ENCODE measurements at regions not wholly inside any gene's neighbourhood (a gene's known extent, or its start where the extent isn't known, plus 50 kb on each side); places are given as distances from the start of the nearest gene placed in this dataset.
"Not testable (repeated sequence)": the region's sequence is repeated elsewhere in the genome, so short reads cannot be mapped to it uniquely, and the experiment has no call there.

DNA sequence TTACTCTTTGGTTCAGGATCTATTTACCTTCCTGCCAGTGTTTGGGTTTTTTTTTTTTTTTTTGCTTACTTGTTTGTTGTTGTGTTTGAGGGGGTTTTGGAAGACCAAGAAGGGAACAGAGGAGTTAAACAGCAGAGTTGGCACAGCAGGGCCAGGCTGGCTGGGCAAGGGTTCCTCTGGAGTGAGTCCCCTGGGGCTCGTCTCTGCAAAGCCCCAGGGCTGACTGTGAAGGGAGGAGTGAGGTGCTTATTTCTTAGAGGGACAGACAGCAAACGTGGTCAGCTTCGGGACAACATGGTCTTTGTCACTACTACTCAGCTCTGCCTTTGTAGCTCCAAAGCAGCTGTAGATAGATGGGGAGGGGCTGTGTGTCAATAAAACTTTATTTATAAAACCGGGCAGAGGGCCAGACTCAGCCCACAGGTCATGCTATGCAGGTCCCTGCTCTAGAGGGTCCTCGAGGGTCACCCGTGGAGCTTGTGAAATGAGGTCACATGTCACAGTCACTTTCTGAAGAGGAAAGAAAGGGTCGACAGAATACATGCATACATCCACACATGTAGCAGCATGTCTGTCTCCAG, 1404.7 kb downstream of the BRD1 start:
- TF ChIP-seq, protein P1, sequence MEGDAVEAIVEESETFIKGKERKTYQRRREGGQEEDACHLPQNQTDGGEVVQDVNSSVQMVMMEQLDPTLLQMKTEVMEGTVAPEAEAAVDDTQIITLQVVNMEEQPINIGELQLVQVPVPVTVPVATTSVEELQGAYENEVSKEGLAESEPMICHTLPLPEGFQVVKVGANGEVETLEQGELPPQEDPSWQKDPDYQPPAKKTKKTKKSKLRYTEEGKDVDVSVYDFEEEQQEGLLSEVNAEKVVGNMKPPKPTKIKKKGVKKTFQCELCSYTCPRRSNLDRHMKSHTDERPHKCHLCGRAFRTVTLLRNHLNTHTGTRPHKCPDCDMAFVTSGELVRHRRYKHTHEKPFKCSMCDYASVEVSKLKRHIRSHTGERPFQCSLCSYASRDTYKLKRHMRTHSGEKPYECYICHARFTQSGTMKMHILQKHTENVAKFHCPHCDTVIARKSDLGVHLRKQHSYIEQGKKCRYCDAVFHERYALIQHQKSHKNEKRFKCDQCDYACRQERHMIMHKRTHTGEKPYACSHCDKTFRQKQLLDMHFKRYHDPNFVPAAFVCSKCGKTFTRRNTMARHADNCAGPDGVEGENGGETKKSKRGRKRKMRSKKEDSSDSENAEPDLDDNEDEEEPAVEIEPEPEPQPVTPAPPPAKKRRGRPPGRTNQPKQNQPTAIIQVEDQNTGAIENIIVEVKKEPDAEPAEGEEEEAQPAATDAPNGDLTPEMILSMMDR (IDR thresholded peaks at IDR 0.05), result no peak
- Histone ChIP-seq H3K27ac (no peak overlapping the region), H3K4me3 (no peak overlapping the region)
- peak; percentile 36 for DNase-seq (ENCODE audit: low spot score)

DNA sequence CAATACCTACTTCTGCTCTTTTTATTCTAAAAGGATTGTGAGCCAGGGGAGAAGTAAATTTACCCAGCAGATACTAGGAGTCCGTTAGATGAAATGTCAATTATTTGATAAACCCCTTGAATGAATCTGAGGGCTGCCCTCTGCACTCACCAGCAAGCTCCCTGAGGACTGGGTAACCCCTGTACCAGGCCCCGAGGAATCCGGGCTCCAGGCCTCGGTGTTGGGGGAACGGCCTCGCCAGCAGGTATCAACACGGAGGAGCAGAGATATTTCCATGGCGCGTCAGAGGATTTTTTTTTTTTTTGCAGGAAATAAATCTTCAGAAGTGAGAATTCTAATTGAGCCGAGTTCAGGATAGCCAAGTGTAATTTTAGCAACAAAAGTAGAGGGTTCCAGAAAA, 1408.8 kb downstream of the BRD1 start:
- DNase-seq (ENCODE audit: low spot score), result no peak
- TF ChIP-seq, protein P1 (IDR thresholded peaks at IDR 0.05), result no peak
- no peak overlapping the region for H3K27ac ChIP-seq
- no peak overlapping the region for H3K4me3 ChIP-seq

DNA sequence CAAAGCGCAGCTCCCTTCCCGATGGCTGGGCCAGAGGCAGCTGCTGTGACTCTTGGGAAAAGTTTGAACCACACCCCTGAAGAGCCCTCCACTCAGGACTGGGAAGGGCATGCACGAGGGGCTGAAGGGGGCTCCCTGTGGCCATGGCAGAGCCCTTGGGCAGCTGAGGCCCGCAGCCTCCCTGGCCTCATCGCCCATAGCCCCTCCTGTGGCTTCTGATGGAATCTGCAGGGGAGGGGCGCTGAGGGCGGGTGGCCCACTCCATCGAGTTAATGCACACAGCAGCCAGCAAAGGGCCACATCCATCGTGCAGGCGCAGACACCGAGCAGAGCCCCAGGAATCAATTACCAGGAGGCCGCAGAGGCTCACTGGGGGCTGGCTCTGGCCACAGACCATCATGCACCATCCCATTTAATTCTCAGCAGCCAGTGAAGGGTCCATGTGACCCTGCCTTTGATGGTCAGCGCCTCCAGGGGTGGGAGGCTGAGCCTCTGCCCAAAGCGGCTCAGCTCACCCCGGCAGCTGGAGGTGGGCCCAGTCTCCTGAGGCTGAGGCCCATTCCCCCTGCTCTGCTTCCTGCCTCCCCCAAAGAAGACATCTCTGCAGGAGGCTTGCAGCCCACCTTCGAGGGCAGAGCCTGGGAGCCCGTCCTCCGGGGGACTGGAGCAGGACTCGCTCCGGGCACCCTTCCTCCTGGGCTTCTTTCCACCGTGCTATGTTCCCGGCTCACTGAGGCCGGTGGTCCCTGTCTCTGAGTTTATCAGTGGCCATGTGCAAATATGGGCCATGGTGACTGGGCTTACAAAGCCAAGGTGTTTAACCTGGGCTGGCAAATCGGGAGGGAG, 1410.2 kb downstream of the BRD1 start:
- TF ChIP-seq, protein P1 (IDR thresholded peaks at IDR 0.05), result no peak
- no peak overlapping the region for H3K4me3 ChIP-seq
- no peak overlapping the region for H3K27ac ChIP-seq
- DNase-seq (ENCODE audit: low spot score), result peak; percentile 43

DNA sequence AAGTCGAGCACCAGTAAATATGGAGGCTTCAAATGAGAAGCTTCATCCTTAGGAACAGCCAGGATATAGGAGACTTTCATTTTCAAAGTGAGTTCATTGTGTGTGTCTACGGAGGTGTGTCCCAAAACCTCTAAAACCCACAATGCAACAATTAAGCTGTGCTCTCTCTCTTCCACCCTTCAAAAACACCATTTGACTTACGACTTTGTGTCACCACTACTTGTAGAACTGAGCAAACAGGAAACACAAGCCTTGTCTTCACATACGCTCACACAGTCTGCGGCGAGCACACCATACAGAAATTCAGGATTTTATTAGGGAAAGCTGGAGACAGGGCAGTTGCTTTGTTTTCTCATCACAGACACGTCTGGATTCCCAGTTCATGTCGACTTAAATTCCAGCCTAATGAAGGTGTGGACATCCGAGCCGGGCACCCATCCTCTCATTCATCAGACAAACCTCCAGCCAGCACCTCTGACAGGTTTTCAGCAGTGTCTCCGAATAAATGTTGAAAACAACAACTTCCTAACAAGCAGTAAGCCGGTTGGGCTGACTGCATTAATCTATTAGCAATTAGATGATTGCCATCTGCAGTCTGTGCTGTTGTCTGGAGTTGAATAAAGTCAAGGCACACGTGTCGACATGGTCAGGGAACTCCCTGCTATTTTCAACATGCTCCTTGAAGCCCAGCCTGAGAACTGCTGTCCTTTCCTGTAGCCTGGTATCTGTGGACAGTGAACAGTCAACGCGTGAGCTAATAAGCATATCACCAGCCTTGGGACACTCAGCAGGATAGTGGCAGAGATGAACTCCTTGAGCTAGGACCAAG, 1411.1 kb downstream of the BRD1 start:
- peak; percentile 33 for DNase-seq (ENCODE audit: low spot score)

DNA sequence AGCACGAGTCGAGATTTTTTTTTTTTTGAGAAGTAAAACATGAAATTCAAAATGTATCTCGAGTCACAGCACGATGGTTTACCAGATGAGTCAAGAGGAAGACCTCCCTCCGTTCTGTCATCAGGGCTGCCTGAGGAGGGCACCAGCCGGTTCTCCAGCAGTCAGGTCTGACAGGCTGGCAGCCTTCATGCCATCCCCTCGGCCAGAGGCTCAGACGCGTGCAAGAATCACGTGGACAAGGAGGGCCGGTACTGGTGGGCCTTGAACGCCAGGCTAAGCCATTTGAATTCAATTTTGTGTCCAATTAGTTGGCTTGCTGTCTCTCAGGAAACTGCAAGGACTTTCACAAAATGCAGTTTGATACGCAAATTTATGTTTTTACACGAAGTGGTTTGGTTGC, 1412.2 kb downstream of the BRD1 start:
- H3K4me3 ChIP-seq, result no peak overlapping the region
- TF ChIP-seq, protein P1 (IDR thresholded peaks at IDR 0.05), result no peak
- peak; percentile 47 for DNase-seq (ENCODE audit: low spot score)
- no peak overlapping the region for H3K27ac ChIP-seq

More for the DNA sequence above, 1411.1 kb downstream of the BRD1 start:
- Histone ChIP-seq H3K27ac (no peak overlapping the region), H3K4me3 (no peak overlapping the region)
- TF ChIP-seq, protein P1 (IDR thresholded peaks at IDR 0.05), result no peak

DNA sequence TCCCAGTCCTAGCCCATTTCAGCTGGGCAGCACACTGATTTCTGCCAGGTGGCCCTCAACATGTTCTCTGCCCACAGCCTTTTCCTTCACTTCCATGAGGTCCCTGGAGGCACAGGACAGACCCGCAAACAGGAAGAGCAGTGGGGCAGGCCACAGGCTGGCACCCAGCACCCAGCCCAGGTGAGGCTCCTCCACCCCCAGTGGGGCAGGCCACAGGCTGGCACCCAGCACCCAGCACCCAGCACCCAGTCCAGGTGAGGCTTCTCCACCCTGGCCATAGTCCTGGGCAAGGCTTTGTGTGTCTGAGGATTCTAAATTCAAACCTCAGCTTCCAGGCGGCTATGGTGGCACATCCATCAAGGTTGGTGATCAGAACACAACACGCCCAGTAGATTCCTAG, 1413.0 kb downstream of the BRD1 start:
- Histone ChIP-seq H3K4me3 (no peak overlapping the region), H3K27ac (no peak overlapping the region)
- TF ChIP-seq, protein P1 (IDR thresholded peaks at IDR 0.05), result no peak
- DNase-seq (ENCODE audit: low spot score), result peak; percentile 71

DNA sequence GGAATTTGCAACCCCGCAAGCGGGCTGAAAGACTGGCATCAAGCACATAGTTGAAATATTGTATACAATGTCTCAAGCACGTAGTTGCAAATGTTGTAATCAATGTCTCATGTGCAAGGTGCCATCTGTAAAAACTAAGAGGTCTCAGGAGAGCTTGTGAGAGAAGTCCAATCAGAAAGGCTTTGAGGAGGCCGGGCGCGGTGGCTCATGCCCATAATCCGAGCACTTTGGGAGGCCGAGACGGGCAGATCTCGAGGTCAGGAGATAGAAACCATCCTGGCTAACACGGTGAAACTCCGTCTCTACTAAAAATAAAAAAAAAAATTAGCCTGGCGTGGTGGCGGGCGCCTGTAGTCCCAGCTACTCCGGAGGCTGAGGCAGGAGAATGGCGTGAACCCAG, 1414.7 kb downstream of the BRD1 start:
- not testable (repeated sequence) for H3K27ac ChIP-seq, H3K4me3 ChIP-seq
- peak; percentile 24 for DNase-seq (ENCODE audit: low spot score)
